SJCRH30 (cell line): ENCODE measurements at regions not wholly inside any gene's neighbourhood (a gene's known extent, or its start where the extent isn't known, plus 50 kb on each side); places are given as distances from the start of the nearest gene placed in this dataset.

Experiments
- DNase-seq, 2 experiments: peaks; one replicate each; pipeline ENCODE4 v3.0.0-alpha.2; 2015 to 2020
- H3K27ac ChIP-seq: fragments of 250-450 bp; sonication (Bioruptor Pico); 2 replicates; pipeline ENCODE4 v1.5.1; 2020; ENCODE audit warnings: mild to moderate bottlenecking, moderate library complexity
- H3K27me3 ChIP-seq: fragments of 250-450 bp; sonication (Bioruptor Pico); 2 replicates; pipeline ENCODE4 v1.5.1; 2020; ENCODE audit warnings: mild to moderate bottlenecking, moderate library complexity
- H3K36me3 ChIP-seq: fragments of 250-450 bp; sonication (Bioruptor Pico); 2 replicates; pipeline ENCODE4 v1.5.1; 2020; ENCODE audit warnings: mild to moderate bottlenecking, moderate library complexity
- H3K4me1 ChIP-seq: fragments of 250-450 bp; sonication (Bioruptor Pico); 2 replicates; pipeline ENCODE4 v1.5.1; 2020; ENCODE audit warnings: mild to moderate bottlenecking, moderate library complexity
- H3K4me3 ChIP-seq: fragments of 250-450 bp; sonication (Bioruptor Pico); 2 replicates; pipeline ENCODE4 v1.5.1; 2020; ENCODE audit warnings: mild to moderate bottlenecking, moderate library complexity
- H3K9me3 ChIP-seq: fragments of 250-450 bp; sonication (Bioruptor Pico); replicated peaks from 2 replicates; pipeline ENCODE4 v1.5.1; 2020; ENCODE audit warnings: mild to moderate bottlenecking, moderate library complexity

- Histone ChIP-seq H3K9me3 (no peaks in the 10 kb centered on the region), H3K4me3 (no peak overlapping the region), H3K27ac (no peak overlapping the region), H3K27me3 (no peaks in the 10 kb centered on the region), H3K36me3 (no peaks in the 10 kb centered on the region), H3K4me1 (no peaks in the 10 kb centered on the region)
- DNase-seq = no peak
Observed at GRCh38 chr3:83601704-83602103, 1357.1 kb upstream of the CADM2 start.

GRCh38 chr3:83622526-83622925, 1336.3 kb upstream of the CADM2 start:
- no peaks in the 10 kb centered on the region for H3K27me3 ChIP-seq
- no peak for DNase-seq
- H3K9me3 ChIP-seq = no peaks in the 10 kb centered on the region
- H3K27ac ChIP-seq = no peak overlapping the region
- H3K36me3 ChIP-seq = no peaks in the 10 kb centered on the region
- H3K4me1 ChIP-seq = no peaks in the 10 kb centered on the region
- H3K4me3 ChIP-seq = no peak overlapping the region

- Histone ChIP-seq H3K9me3 (no peaks in the 10 kb centered on the region), H3K4me3 (no peak overlapping the region)
Observed at GRCh38 chr3:83625261-83625660, 1333.5 kb upstream of the CADM2 start.

GRCh38 chr3:83628471-83628870, 1330.3 kb upstream of the CADM2 start:
- DNase-seq = no peak
- H3K4me3 ChIP-seq = no peak overlapping the region
- H3K36me3 ChIP-seq = no peaks in the 10 kb centered on the region
- no peak overlapping the region for H3K27ac ChIP-seq
- H3K4me1 ChIP-seq = no peaks in the 10 kb centered on the region
- H3K27me3 ChIP-seq = no peaks in the 10 kb centered on the region
- H3K9me3 ChIP-seq = no peaks in the 10 kb centered on the region

More at GRCh38 chr3:83625261-83625660, 1333.5 kb upstream of the CADM2 start:
- Histone ChIP-seq H3K27ac (no peak overlapping the region), H3K27me3 (no peaks in the 10 kb centered on the region), H3K36me3 (no peaks in the 10 kb centered on the region), H3K4me1 (no peaks in the 10 kb centered on the region)
- DNase-seq = no peak

- no peaks in the 10 kb centered on the region for H3K27me3 ChIP-seq
- DNase-seq = no peak
- H3K27ac ChIP-seq = no peak overlapping the region
- H3K4me3 ChIP-seq = no peak overlapping the region
- no peaks in the 10 kb centered on the region for H3K4me1 ChIP-seq
- no peaks in the 10 kb centered on the region for H3K36me3 ChIP-seq
- H3K9me3 ChIP-seq = no peaks in the 10 kb centered on the region
Observed at GRCh38 chr3:83632526-83632925, 1326.3 kb upstream of the CADM2 start.

GRCh38 chr3:83633758-83634157, 1325.0 kb upstream of the CADM2 start:
- no peak for DNase-seq
- H3K4me3 ChIP-seq = no peak overlapping the region

GRCh38 chr3:83649692-83650091, 1309.1 kb upstream of the CADM2 start:
- Histone ChIP-seq H3K27me3 (no peaks in the 10 kb centered on the region), H3K36me3 (no peaks in the 10 kb centered on the region), H3K27ac (no peak overlapping the region), H3K4me3 (no peak overlapping the region), H3K9me3 (no peaks in the 10 kb centered on the region), H3K4me1 (no peaks in the 10 kb centered on the region)
- no peak for DNase-seq

More at GRCh38 chr3:83633758-83634157, 1325.0 kb upstream of the CADM2 start:
- Histone ChIP-seq H3K9me3 (no peaks in the 10 kb centered on the region), H3K27me3 (no peaks in the 10 kb centered on the region), H3K36me3 (no peaks in the 10 kb centered on the region), H3K27ac (no peak overlapping the region), H3K4me1 (no peaks in the 10 kb centered on the region)

GRCh38 chr3:83655083-83655482, 1303.7 kb upstream of the CADM2 start:
- DNase-seq = no peak
- H3K9me3 ChIP-seq = no peaks in the 10 kb centered on the region
- no peak overlapping the region for H3K27ac ChIP-seq
- H3K4me1 ChIP-seq = no peaks in the 10 kb centered on the region
- no peaks in the 10 kb centered on the region for H3K27me3 ChIP-seq
- no peak overlapping the region for H3K4me3 ChIP-seq
- no peaks in the 10 kb centered on the region for H3K36me3 ChIP-seq

GRCh38 chr3:83662381-83662960, 1296.3 kb upstream of the CADM2 start:
- no peak for DNase-seq
- no peaks in the 10 kb centered on the region for H3K4me1 ChIP-seq
- H3K9me3 ChIP-seq = no peaks in the 10 kb centered on the region
- no peak overlapping the region for H3K4me3 ChIP-seq
- no peaks in the 10 kb centered on the region for H3K27me3 ChIP-seq
- no peaks in the 10 kb centered on the region for H3K36me3 ChIP-seq
- no peak overlapping the region for H3K27ac ChIP-seq

GRCh38 chr3:83670416-83670815, 1288.4 kb upstream of the CADM2 start:
- Histone ChIP-seq H3K4me3 (no peak overlapping the region), H3K9me3 (no peaks in the 10 kb centered on the region), H3K27ac (no peak overlapping the region), H3K27me3 (no peaks in the 10 kb centered on the region), H3K4me1 (no peaks in the 10 kb centered on the region), H3K36me3 (no peaks in the 10 kb centered on the region)
- DNase-seq = no peak

GRCh38 chr3:83683937-83684598, 1274.7 kb upstream of the CADM2 start:
- DNase-seq = no peak
- H3K27ac ChIP-seq = no peak overlapping the region
- H3K36me3 ChIP-seq = no peaks in the 10 kb centered on the region
- no peaks in the 10 kb centered on the region for H3K27me3 ChIP-seq
- no peaks in the 10 kb centered on the region for H3K4me1 ChIP-seq
- H3K9me3 ChIP-seq = no peaks in the 10 kb centered on the region
- no peak overlapping the region for H3K4me3 ChIP-seq

- Histone ChIP-seq H3K27ac (no peak overlapping the region), H3K9me3 (no peaks in the 10 kb centered on the region), H3K27me3 (no peaks in the 10 kb centered on the region), H3K4me3 (no peak overlapping the region), H3K4me1 (no peaks in the 10 kb centered on the region), H3K36me3 (no peaks in the 10 kb centered on the region)
- no peak for DNase-seq
Observed at GRCh38 chr3:83706669-83707068, 1252.1 kb upstream of the CADM2 start.

- Histone ChIP-seq H3K4me1 (no peaks in the 10 kb centered on the region), H3K36me3 (no peaks in the 10 kb centered on the region), H3K27me3 (no peaks in the 10 kb centered on the region), H3K27ac (no peak overlapping the region), H3K4me3 (no peak overlapping the region), H3K9me3 (no peaks in the 10 kb centered on the region)
- DNase-seq = no peak
Observed at GRCh38 chr3:83715307-83715706, 1243.5 kb upstream of the CADM2 start.

- no peak overlapping the region for H3K4me3 ChIP-seq
- DNase-seq = no peak
- H3K27me3 ChIP-seq = no peaks in the 10 kb centered on the region
- no peaks in the 10 kb centered on the region; the same call in 1 of the 2 replicates for H3K9me3 ChIP-seq
- H3K36me3 ChIP-seq = no peaks in the 10 kb centered on the region
- H3K27ac ChIP-seq = no peak overlapping the region
- no peaks in the 10 kb centered on the region for H3K4me1 ChIP-seq
Observed at GRCh38 chr3:83729576-83729975, 1229.2 kb upstream of the CADM2 start.

GRCh38 chr3:83734656-83735055, 1224.1 kb upstream of the CADM2 start:
- Histone ChIP-seq H3K4me1 (no peaks in the 10 kb centered on the region), H3K9me3 (no peaks in the 10 kb centered on the region), H3K27me3 (no peaks in the 10 kb centered on the region), H3K4me3 (no peak overlapping the region), H3K36me3 (no peaks in the 10 kb centered on the region), H3K27ac (no peak overlapping the region)
- DNase-seq = no peak

- no peak overlapping the region for H3K27ac ChIP-seq
Observed at GRCh38 chr3:83738202-83738601, 1220.6 kb upstream of the CADM2 start.

More at GRCh38 chr3:83738202-83738601, 1220.6 kb upstream of the CADM2 start:
- no peak overlapping the region for H3K4me3 ChIP-seq
- H3K27me3 ChIP-seq = no peaks in the 10 kb centered on the region
- no peaks in the 10 kb centered on the region for H3K4me1 ChIP-seq
- H3K36me3 ChIP-seq = no peaks in the 10 kb centered on the region
- no peak for DNase-seq
- H3K9me3 ChIP-seq = no peaks in the 10 kb centered on the region
